Activated CD4-positive, alpha-beta T cell treated with anti-CD3 and anti-CD28 coated beads, Interleukin-2, amount 50 U/mL, for 4 hours (primary cell): ENCODE measurements at regions not wholly inside any gene's neighbourhood (a gene's known extent, or its start where the extent isn't known, plus 50 kb on each side); places are given as distances from the start of the nearest gene placed in this dataset.
"Not testable (repeated sequence)": the region's sequence is repeated elsewhere in the genome, so short reads cannot be mapped to it uniquely, and the experiment has no call there.

Experiments used
- DNase-seq, 2 experiments: peaks; one replicate each; pipeline ENCODE4 v3.0.0-alpha.2; 2020

DNA sequence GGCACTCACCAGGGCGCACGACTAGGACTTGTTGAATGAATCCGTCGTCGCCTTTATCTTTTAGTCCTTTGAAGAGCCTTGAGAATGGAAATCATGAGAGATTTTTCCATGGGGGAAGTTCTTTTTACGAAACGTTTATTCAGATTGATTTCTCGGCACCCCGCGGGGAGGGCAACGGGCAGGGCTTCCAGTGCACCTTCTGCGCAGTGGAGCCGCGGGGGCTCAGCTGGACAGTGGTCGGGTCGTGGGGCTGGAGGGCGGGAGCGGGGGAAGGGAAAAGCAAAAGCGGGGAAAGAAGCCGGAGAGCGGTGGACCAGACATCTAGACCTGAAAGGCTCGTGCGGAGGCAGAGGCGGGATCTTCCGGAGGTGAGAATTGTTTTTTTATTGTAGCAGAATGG is 50.6 kb upstream of the NBPF20 start:
- DNase-seq = peak; percentile 3 to 13

- not testable (repeated sequence) for DNase-seq
Observed at GRCh38 chr1:145475369-145475915, 50.0 kb upstream of the NBPF20 start.
